ENCODE measurements at regions not wholly inside any gene's neighbourhood (a gene's known extent, or its start where the extent isn't known, plus 50 kb on each side); places are given as distances from the start of the nearest gene placed in this dataset.

- ChIA-PET POLR2A (interaction anchor here (0.6 kb wide), 1 partner anchor 654 kb away, joined by 3 read pairs; no protein-coding TSS in a partner anchor), CTCF (ENCODE audit: unreplicated experiment) (no interaction called here)
- Histone ChIP-seq H3K27ac (ENCODE audit: low read depth, low read length, poor library complexity, severe bottlenecking) (no peak overlapping the region), H3K9me2 (ENCODE audit: insufficient read depth, low read length) (no peaks in the 10 kb centered on the region), H3K36me3 (ENCODE audit: insufficient read depth, low read length) (no peaks in the 10 kb centered on the region), H4K20me1 (ENCODE audit: insufficient read depth, low read length) (no peaks in the 10 kb centered on the region), H3K4me3 (ENCODE audit: low read depth, low read length, poor library complexity, severe bottlenecking) (no peak overlapping the region), H3K9me3 (ENCODE audit: low read length) (no peaks in the 10 kb centered on the region), H3K4me1 (ENCODE audit: insufficient read depth, low read length, poor library complexity, severe bottlenecking) (no peaks in the 10 kb centered on the region), H3K4me2 (ENCODE audit: low read length) (no peak overlapping the region), H2AFZ (ENCODE audit: low read length) (no peak overlapping the region), H3K79me2 (ENCODE audit: insufficient read depth, low read depth, low read length) (no peaks in the 10 kb centered on the region)
- intact Hi-C loops (cut with micrococcal nuclease; ENCODE audit: unreplicated experiment) = no loop called here
- TF ChIP-seq EZH2phosphoT487 (IDR thresholded peaks at IDR 0.05; ENCODE audit: borderline replicate concordance, low read depth, low read length) (no peak), CTCF (conservative IDR thresholded peaks at IDR 0.05; ENCODE audit: low read length) (no peak)
- no TSS peak for BruUV-seq (replicated peaks)
- no peak for DNase-seq (ENCODE audit: low spot score)
These were observed 122.5 kb upstream of the TSPAN5 start for GRCh38 chr4:98780926-98781325.

- no peak overlapping the region for H3K4me2 ChIP-seq (ENCODE audit: low read length)
- no TSS peak for BruUV-seq (replicated peaks)
These were observed 120.7 kb upstream of the TSPAN5 start for GRCh38 chr4:98779088-98779487.

GRCh38 chr4:98778206-98778605 lies 119.8 kb upstream of the TSPAN5 start:
- H2AFZ ChIP-seq (ENCODE audit: low read length) = no peak overlapping the region
- intact Hi-C loops (cut with micrococcal nuclease; ENCODE audit: unreplicated experiment) = no loop called here
- H4K20me1 ChIP-seq (ENCODE audit: insufficient read depth, low read length) = no peaks in the 10 kb centered on the region
- H3K9me3 ChIP-seq (ENCODE audit: low read length) = no peaks in the 10 kb centered on the region
- no peaks in the 10 kb centered on the region for H3K79me2 ChIP-seq (ENCODE audit: insufficient read depth, low read depth, low read length)
- no peaks in the 10 kb centered on the region for H3K9me2 ChIP-seq (ENCODE audit: insufficient read depth, low read length)
- ChIA-PET CTCF (ENCODE audit: unreplicated experiment) (no interaction called here), POLR2A (interaction anchor here (0.6 kb wide), 1 partner anchor 114 kb away, joined by 3 read pairs; no protein-coding TSS in a partner anchor)
- H3K27ac ChIP-seq (ENCODE audit: low read depth, low read length, poor library complexity, severe bottlenecking) = no peak overlapping the region
- no peaks in the 10 kb centered on the region for H3K4me1 ChIP-seq (ENCODE audit: insufficient read depth, low read length, poor library complexity, severe bottlenecking)
- no peaks in the 10 kb centered on the region for H3K36me3 ChIP-seq (ENCODE audit: insufficient read depth, low read length)
- no TSS peak for BruUV-seq (replicated peaks)
- H3K4me3 ChIP-seq (ENCODE audit: low read depth, low read length, poor library complexity, severe bottlenecking) = no peak overlapping the region
- no peak overlapping the region for H3K4me2 ChIP-seq (ENCODE audit: low read length)
- no peak for DNase-seq (ENCODE audit: low spot score)
- TF ChIP-seq CTCF (conservative IDR thresholded peaks at IDR 0.05; ENCODE audit: low read length) (no peak), EZH2phosphoT487 (IDR thresholded peaks at IDR 0.05; ENCODE audit: borderline replicate concordance, low read depth, low read length) (no peak)

More at GRCh38 chr4:98779088-98779487, 120.7 kb upstream of the TSPAN5 start:
- TF ChIP-seq CTCF (conservative IDR thresholded peaks at IDR 0.05; ENCODE audit: low read length) (no peak), EZH2phosphoT487 (IDR thresholded peaks at IDR 0.05; ENCODE audit: borderline replicate concordance, low read depth, low read length) (no peak)
- Histone ChIP-seq H3K9me2 (ENCODE audit: insufficient read depth, low read length) (no peaks in the 10 kb centered on the region), H2AFZ (ENCODE audit: low read length) (no peak overlapping the region), H3K9me3 (ENCODE audit: low read length) (no peaks in the 10 kb centered on the region), H3K4me3 (ENCODE audit: low read depth, low read length, poor library complexity, severe bottlenecking) (no peak overlapping the region), H3K36me3 (ENCODE audit: insufficient read depth, low read length) (no peaks in the 10 kb centered on the region), H3K27ac (ENCODE audit: low read depth, low read length, poor library complexity, severe bottlenecking) (no peak overlapping the region), H3K4me1 (ENCODE audit: insufficient read depth, low read length, poor library complexity, severe bottlenecking) (no peaks in the 10 kb centered on the region), H3K79me2 (ENCODE audit: insufficient read depth, low read depth, low read length) (no peaks in the 10 kb centered on the region), H4K20me1 (ENCODE audit: insufficient read depth, low read length) (no peaks in the 10 kb centered on the region)
- intact Hi-C loops (cut with micrococcal nuclease; ENCODE audit: unreplicated experiment) = no loop called here
- POLR2A ChIA-PET = no interaction called here
- CTCF ChIA-PET (ENCODE audit: unreplicated experiment) = no interaction called here
- no peak for DNase-seq (ENCODE audit: low spot score)
